C1 segment of cervical spinal cord (tissue), 14 donors: ENCODE measurements at regions not wholly inside any gene's neighbourhood (a gene's known extent, or its start where the extent isn't known, plus 50 kb on each side); places are given as distances from the start of the nearest gene placed in this dataset.

ENCODE experiments used
- DNase-seq, 14 donors: peaks; one replicate each; lab custom pipeline; 2025; lab: John Stamatoyannopoulos, UW

DNA sequence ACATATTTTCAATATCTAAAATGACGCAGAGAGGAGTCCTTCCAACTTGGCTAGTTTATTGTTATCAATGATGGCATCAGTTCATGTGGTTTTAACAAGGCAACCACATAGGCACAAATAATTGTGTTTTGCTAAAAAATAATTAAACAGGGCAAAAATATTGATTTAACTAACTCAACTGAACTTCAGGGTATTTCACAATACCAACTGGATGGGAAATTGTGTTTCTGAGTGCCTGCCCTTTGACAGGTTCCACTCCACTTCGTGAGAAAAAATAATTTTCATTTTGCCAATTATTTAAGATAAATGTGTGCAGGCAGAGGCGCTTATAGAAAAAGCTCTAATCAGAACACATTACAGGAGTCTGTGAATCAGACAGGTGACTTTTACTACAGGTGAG, 689.3 kb upstream of the CCDC54 start:
- no peak for DNase-seq

DNA sequence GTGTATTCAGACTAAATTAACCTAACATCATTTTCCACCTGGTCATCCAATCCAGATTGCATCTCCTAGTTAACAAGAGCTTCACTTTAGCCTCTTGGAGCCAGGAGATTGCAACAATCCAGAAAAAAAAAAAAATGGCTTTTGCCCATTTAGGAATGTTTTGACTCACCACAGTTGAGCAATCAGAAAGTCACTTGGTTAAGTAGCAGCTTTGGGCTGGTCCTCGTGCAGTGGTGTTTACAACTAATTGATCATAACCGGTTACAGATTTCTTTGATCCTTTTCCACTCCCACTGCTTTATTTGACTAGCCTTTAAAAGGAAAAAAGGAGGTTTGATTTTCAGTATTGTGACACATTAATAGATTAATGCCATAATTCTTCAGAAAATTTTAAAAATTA, 688.8 kb upstream of the CCDC54 start:
- no peak for DNase-seq

DNA sequence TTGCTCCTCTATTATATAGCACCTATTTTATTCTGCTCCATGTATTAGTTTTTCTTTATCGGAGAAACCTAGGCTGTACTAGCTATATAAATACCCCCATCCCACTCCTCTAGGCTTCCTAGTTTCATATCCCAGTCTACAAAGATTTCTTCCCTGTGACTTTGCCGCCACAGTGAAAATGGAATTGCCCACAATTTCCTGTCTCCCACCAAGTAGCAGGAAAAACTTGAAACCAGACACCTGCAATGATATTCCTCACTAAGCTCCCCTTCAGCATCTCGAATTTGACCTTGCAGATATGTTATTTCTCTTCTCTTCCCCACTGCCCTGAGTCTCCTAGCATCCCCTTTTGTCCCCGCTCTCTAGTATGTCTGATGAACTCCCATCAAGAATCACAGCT, 685.8 kb upstream of the CCDC54 start:
- no peak for DNase-seq

DNA sequence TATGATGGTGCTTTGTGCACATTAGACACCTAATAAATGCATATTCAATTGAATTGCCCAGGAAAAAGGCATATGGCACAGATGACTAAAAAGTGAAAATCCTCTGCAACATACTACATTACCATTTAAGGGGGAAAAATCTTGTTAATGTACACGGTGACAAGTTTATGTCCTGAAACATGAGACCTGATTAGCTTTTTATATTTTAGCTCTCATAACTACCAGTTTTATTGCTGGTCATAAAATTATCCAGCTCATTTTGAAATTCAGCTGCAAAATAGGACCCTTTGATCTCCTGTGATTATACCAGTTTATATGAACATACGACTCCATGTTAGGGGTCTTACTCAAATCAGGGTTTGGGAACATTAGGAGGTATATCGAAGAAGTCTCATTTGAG, 684.6 kb upstream of the CCDC54 start:
- no peak for DNase-seq

DNA sequence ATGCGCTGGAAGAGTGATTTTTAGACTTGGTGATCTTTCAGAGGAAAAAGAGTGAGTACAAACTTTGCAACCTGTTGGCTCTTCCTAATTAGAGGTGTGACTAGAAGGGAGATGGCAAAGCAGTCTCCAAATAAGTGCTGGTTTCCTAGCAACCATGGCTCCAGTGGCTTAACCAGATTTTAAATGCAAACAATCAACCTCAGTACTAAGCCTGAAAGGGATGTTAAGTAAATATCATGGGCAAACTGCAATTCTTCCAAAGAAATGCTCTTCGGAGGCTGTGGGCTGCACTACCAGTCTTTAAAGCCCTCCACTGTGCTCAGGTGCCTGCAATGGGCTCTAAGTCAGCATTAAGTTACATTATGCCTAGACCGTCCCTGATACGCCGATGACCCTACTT, 678.1 kb upstream of the CCDC54 start:
- DNase-seq = no peak

GRCh38 chr3:106700981-106701380, 676.3 kb upstream of the CCDC54 start:
- DNase-seq = no peak

DNA sequence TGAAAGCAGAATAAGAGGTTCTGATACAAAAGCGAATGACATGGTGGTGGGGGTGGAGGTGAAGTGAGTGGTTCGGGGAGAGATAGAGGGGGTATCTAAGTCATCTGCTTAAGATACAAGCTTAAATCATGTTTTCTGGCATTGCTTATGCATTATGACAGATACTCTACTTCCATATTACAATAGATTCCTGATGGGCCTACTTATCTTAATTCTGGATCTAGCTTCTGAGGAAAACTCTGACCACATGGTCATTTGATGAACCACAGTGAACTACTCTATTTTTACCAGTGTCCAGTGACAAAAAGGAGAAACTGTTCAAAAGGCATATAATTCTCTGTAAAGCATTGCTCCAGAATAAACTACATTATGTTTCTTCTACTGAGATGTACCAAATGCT, 673.7 kb upstream of the CCDC54 start:
- DNase-seq = no peak

DNA sequence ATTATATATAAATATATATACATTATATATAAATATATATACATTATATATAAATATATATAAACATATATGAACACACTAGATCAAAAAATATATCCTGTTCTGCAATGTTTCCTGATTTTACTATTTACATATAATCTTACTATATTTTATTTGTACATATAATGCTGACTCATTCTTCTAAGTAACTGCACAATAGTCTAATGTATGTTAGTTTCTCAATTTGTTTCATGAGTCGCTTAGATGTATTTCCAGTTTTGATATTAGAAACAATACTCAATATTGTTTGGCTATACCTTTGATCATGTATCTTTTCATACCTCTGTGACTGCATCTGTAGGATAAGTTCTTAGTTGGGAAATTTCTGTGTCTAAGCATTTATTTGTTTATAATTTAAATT, 669.9 kb upstream of the CCDC54 start:
- DNase-seq = no peak

DNA sequence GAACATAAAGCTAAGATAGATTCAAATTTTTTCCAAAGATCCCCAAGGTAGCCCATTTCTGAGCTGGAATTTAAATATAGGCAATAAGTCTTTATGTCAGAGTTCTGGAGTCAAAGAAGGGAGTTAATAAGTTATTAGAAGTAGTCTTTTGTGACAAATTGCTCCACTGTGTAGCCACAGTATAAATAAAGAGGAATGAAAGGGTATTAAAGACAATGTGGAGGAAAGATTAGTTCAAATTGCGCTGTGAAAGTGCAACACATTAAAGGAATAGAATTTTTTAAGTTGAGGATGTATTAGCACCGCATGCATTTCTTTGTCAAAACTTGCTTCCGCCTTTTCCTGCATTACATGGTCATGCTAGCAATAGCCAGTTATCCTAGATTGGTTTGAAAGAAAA, 666.6 kb upstream of the CCDC54 start:
- no peak for DNase-seq

DNA sequence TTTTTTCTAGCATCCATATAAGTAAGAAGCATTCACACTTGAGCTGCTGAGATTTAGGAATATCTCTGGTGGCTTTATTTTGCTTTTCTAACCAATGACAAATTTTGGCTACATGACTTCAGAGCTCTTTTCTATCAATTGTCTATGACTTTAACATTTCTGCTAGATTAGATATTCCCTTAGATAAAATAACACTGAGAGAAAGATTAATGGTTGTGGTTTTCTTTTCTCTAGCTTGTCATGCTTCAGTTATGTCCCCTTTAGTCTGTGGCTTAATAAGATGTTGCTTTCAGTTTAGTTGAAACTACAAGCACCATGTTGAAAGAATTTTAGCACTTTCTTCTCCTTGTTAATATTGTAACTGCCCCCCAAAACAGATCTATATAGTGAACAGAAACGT, 665.6 kb upstream of the CCDC54 start:
- no peak for DNase-seq

- DNase-seq = no peak
Observed at GRCh38 chr3:106714400-106714799, 662.8 kb upstream of the CCDC54 start.

GRCh38 chr3:106715286-106715685, 662.0 kb upstream of the CCDC54 start:
- no peak for DNase-seq

GRCh38 chr3:106717178-106717780, 660.0 kb upstream of the CCDC54 start:
- DNase-seq = no peak

GRCh38 chr3:106719077-106719476, 658.2 kb upstream of the CCDC54 start:
- DNase-seq = no peak

GRCh38 chr3:106719583-106719982, 657.7 kb upstream of the CCDC54 start:
- DNase-seq = no peak

- DNase-seq = no peak
Observed at GRCh38 chr3:106720510-106720909, 656.7 kb upstream of the CCDC54 start.

DNA sequence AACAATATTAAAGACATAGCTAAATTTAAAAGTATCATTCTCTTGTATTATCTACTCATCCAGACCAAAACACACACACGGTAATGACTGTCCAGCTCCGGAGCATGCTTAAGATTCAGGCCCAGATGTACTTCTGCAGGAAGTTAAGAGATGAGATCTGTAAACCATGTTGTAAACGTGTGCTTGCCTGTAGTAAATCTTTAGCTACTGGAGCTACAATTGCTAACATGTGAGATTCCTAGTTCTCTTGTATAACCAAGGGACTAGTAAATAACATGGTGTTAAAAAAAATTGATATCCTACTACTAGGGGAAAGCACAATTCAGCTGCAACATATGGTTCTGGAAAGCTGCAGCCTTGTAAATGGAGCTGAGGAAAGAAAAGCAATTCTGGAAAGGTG, 651.7 kb upstream of the CCDC54 start:
- no peak for DNase-seq

- DNase-seq = no peak
Observed at GRCh38 chr3:106728315-106729098, 648.7 kb upstream of the CCDC54 start.

DNA sequence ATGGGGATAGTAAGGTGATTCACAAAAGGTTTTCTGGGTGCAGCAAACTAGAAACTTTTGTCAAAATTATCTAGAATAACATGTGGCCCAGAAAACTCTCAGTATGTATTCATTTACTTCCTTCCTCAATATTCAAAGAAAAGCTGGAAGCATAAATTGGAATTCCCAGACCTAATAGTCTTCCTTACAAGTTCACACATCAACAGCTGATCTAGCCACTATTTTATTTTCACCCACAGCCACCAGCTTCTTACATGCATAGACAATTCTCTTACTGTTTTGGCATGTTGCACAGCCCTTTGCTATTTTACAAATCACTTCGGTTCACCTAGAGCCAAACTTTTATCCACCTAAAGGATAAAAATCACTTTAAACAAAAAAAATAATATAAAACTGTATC, 647.8 kb upstream of the CCDC54 start:
- DNase-seq = no peak

DNA sequence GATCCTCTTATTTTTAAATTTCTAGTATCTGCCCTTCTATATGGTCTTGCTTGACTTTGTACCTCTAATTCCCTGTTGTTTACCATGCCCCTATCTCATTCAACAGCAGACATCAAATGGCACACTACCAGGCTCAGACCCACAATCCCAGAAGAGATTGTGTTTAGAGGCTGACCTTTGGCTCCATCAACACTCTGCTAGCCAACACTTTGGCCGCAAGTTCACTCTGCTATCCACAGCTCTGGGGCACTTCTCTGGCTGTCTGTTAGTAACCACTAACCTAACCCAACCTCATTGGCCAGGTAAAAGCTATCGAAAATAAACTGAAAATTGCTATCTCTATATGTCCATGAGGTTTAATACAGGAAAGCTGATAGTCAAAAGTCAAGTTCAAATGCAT, 646.0 kb upstream of the CCDC54 start:
- DNase-seq = no peak

DNA sequence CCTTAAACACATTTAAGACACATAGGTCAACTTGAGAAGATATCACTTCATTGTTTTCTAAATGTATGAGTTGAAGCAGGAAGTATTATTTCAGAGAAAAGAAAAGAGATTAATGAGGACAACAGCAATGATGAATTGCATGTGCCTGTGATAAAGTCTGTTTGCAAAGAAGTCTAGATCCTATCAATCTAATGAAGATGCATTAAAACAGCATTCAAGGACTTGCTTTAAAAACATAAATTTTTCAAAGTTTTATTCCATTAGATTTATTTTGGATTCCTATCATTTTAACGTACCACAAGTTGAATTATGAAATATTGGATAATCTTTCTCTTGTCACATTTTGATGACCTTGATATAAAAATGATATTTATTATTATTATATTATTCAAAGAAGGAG, 642.5 kb upstream of the CCDC54 start:
- DNase-seq = no peak

- no peak for DNase-seq
Observed at GRCh38 chr3:106737265-106737664, 640.0 kb upstream of the CCDC54 start.

GRCh38 chr3:106740116-106740515, 637.1 kb upstream of the CCDC54 start:
- no peak for DNase-seq
